IMR-90 (cell line): ENCODE measurements at regions not wholly inside any gene's neighbourhood (a gene's known extent, or its start where the extent isn't known, plus 50 kb on each side); places are given as distances from the start of the nearest gene placed in this dataset.

Experiments
- ATAC-seq: fragments of 200-7000 bp; cut with Tn5 transposase; 2 replicates; pipeline ENCODE4 v1.9.1; 2020; ENCODE audit warnings: low read depth, mild to moderate bottlenecking, moderate library complexity
- BruUV-seq: library from RNA; stranded (reverse); fragments of 400-500 nt; replicated peaks from 2 replicates; lab custom pipeline; 2021; lab: Mats Ljungman, UMichigan
- CTCF ChIA-PET: fragments of 300-600 bp; formaldehyde crosslinking; extraction: SDS; loops from one replicate; lab custom pipeline; 2021; ENCODE audit warnings: antibody characterized with exemption; lab: Yijun Ruan, JAX
- POLR2A ChIA-PET: fragments of 300-600 bp; sonication (Branson Sonifier 250); formaldehyde crosslinking; loops from one replicate; lab custom pipeline; 2022; ENCODE audit warnings: antibody characterized with exemption; ENCODE audit not compliant: unreplicated experiment; lab: Charles Lee
- DNase-seq: peaks from one replicate; pipeline ENCODE4 v3.0.0; 2013
- H2AFZ ChIP-seq: replicated peaks from 2 replicates; pipeline ENCODE3; 2013; ENCODE audit warnings: low read length, mild to moderate bottlenecking; ENCODE audit not compliant: poor library complexity
- H2AK5ac ChIP-seq: 2 replicates; pipeline ENCODE4 v1.6.1; 2013; ENCODE audit warnings: low read depth, low read length, inconsistent platforms
- H2AK9ac ChIP-seq: replicated peaks from 2 replicates; pipeline ENCODE3; 2013; ENCODE audit warnings: mild to moderate bottlenecking, low read depth, low read length, moderate library complexity; ENCODE audit not compliant: poor library complexity
- H2BK120ac ChIP-seq: 2 replicates; pipeline ENCODE4 v1.6.1; 2013; ENCODE audit warnings: low read depth, low read length, inconsistent platforms
- H2BK15ac ChIP-seq: 3 replicates; pipeline ENCODE4 v1.6.1; 2013; ENCODE audit warnings: low read depth, low read length, inconsistent platforms
- H2BK20ac ChIP-seq: 2 replicates; pipeline ENCODE4 v1.6.1; 2013; ENCODE audit warnings: low read depth, mild to moderate bottlenecking, inconsistent platforms, low read length, moderate library complexity
- H2BK5ac ChIP-seq: 2 replicates; pipeline ENCODE4 v1.6.1; 2013; ENCODE audit warnings: mild to moderate bottlenecking, low read depth, low read length, inconsistent platforms; ENCODE audit not compliant: poor library complexity, severe bottlenecking
- H3K14ac ChIP-seq: replicated peaks from 2 replicates; pipeline ENCODE4 v1.6.1; 2013; ENCODE audit warnings: low read depth, low read length, inconsistent platforms
- H3K18ac ChIP-seq: 2 replicates; pipeline ENCODE4 v1.6.1; 2013; ENCODE audit warnings: low read depth, low read length, control low read depth
- H3K23ac ChIP-seq: 2 replicates; pipeline ENCODE4 v1.6.1; 2013; ENCODE audit warnings: low read depth, low read length, inconsistent platforms
- H3K27ac ChIP-seq: 2 replicates; pipeline ENCODE4 v1.5.1; 2013; ENCODE audit warnings: mild to moderate bottlenecking, control low read depth, low read length; ENCODE audit not compliant: insufficient read depth
- H3K27me3 ChIP-seq: 2 replicates; pipeline ENCODE4 v1.6.1; 2013; ENCODE audit warnings: low read length; ENCODE audit not compliant: control insufficient read depth, insufficient read depth
- H3K36me3 ChIP-seq: 2 replicates; pipeline ENCODE4 v1.6.1; 2013; ENCODE audit warnings: low read length, mixed read lengths; ENCODE audit not compliant: control insufficient read depth, insufficient read depth
- H3K4ac ChIP-seq: 2 replicates; pipeline ENCODE4 v1.6.1; 2013; ENCODE audit warnings: low read depth, low read length, inconsistent platforms
- H3K4me1 ChIP-seq: 2 replicates; pipeline ENCODE4 v1.6.1; 2013; ENCODE audit warnings: low read length, mixed read lengths; ENCODE audit not compliant: control insufficient read depth, insufficient read depth
- H3K4me2 ChIP-seq: 2 replicates; pipeline ENCODE4 v1.6.1; 2013; ENCODE audit warnings: low read depth, mild to moderate bottlenecking, control low read depth, low read length, moderate library complexity
- H3K4me3 ChIP-seq: 2 replicates; pipeline ENCODE4 v1.5.1; 2013; ENCODE audit warnings: low read depth, mild to moderate bottlenecking, control low read depth, low read length, moderate library complexity; ENCODE audit not compliant: insufficient read depth
- H3K56ac ChIP-seq: 2 replicates; pipeline ENCODE4 v1.6.1; 2013; ENCODE audit warnings: low read length, inconsistent platforms; ENCODE audit not compliant: insufficient read depth; ENCODE audit errors: extremely low read depth
- H3K79me1 ChIP-seq, 2 experiments: 2 replicates each; pipeline ENCODE4 v1.6.1; 2013; ENCODE audit warnings: low read length in 2 of 2, inconsistent platforms in 1 of 2, low read depth in 1 of 2
- H3K9ac ChIP-seq: 2 replicates; pipeline ENCODE4 v1.6.1; 2013; ENCODE audit warnings: low read depth, low read length, control low read depth
- H3K9me1 ChIP-seq: 2 replicates; pipeline ENCODE4 v1.6.1; 2013; ENCODE audit warnings: low read length, inconsistent platforms; ENCODE audit not compliant: insufficient read depth
- H3K9me3 ChIP-seq: 2 replicates; pipeline ENCODE4 v1.6.1; 2013; ENCODE audit warnings: low read length; ENCODE audit not compliant: control insufficient read depth, insufficient read depth
- H4K20me1 ChIP-seq: 2 replicates; pipeline ENCODE4 v1.6.1; 2013; ENCODE audit warnings: low read length, inconsistent platforms; ENCODE audit not compliant: insufficient read depth
- H4K5ac ChIP-seq: 2 replicates; pipeline ENCODE4 v1.6.1; 2013; ENCODE audit warnings: mild to moderate bottlenecking, low read depth, low read length, control low read depth
- H4K8ac ChIP-seq, 2 experiments: 2 replicates each; pipeline ENCODE4 v1.6.1; 2013; ENCODE audit warnings: low read depth in 2 of 2, low read length in 2 of 2, control low read depth in 1 of 2, inconsistent platforms in 1 of 2
- H4K91ac ChIP-seq: 2 replicates; pipeline ENCODE4 v1.6.1; 2013; ENCODE audit warnings: low read depth, low read length, inconsistent platforms; ENCODE audit not compliant: insufficient read depth
- BHLHE40 ChIP-seq: fragments of 150-350 bp; IDR thresholded peaks from 2 replicates; pipeline ENCODE4 v1.6.1; 2016; ENCODE audit warnings: mild to moderate bottlenecking, low read depth, low read length
- CEBPB ChIP-seq: IDR thresholded peaks from 2 replicates; pipeline ENCODE4 v1.6.1; 2012; ENCODE audit warnings: low read depth, low read length, improper control_type of control experiment
- CHD1 ChIP-seq: IDR thresholded peaks from 2 replicates; pipeline ENCODE4 v1.6.1; 2012; ENCODE audit warnings: low read depth, low read length, improper control_type of control experiment
- CTCF ChIP-seq: conservative IDR thresholded peaks from 2 replicates; pipeline ENCODE4 v1.5.1; 2012; ENCODE audit warnings: mild to moderate bottlenecking, low read depth, low read length, improper control_type of control experiment
- ELK1 ChIP-seq: fragments of 150-350 bp; IDR thresholded peaks from 2 replicates; pipeline ENCODE4 v1.6.1; 2016; ENCODE audit warnings: low read depth, mild to moderate bottlenecking, low read length, moderate library complexity, borderline replicate concordance
- FOS ChIP-seq: fragments of 150-350 bp; IDR thresholded peaks from 2 replicates; pipeline ENCODE4 v1.6.1; 2016; ENCODE audit warnings: low read depth, low read length
- MAFK ChIP-seq: IDR thresholded peaks from 2 replicates; pipeline ENCODE4 v1.6.1; 2012; ENCODE audit warnings: low read depth, low read length, improper control_type of control experiment
- MAZ ChIP-seq: IDR thresholded peaks from 2 replicates; pipeline ENCODE4 v1.6.1; 2012; ENCODE audit warnings: low read depth, mild to moderate bottlenecking, low read length, improper control_type of control experiment, moderate library complexity, borderline replicate concordance
- MXI1 ChIP-seq: IDR thresholded peaks from 2 replicates; pipeline ENCODE4 v1.6.1; 2012; ENCODE audit warnings: low read depth, mild to moderate bottlenecking, low read length, moderate library complexity, borderline replicate concordance
- NFE2L2 ChIP-seq: fragments of 150-350 bp; IDR thresholded peaks from 2 replicates; pipeline ENCODE4 v1.6.1; 2016; ENCODE audit warnings: low read depth, mild to moderate bottlenecking, low read length
- POLR2A ChIP-seq: IDR thresholded peaks from 2 replicates; pipeline ENCODE4 v1.6.1; 2012; ENCODE audit warnings: mild to moderate bottlenecking, low read depth, low read length
- RAD21 ChIP-seq: IDR thresholded peaks from 2 replicates; pipeline ENCODE4 v1.6.1; 2012; ENCODE audit warnings: low read length, improper control_type of control experiment
- RCOR1 ChIP-seq: IDR thresholded peaks from 2 replicates; pipeline ENCODE4 v1.6.1; 2012; ENCODE audit warnings: mild to moderate bottlenecking, low read length, improper control_type of control experiment; ENCODE audit not compliant: insufficient replicate concordance
- RFX5 ChIP-seq: IDR thresholded peaks from 2 replicates; pipeline ENCODE4 v1.8.0; 2012; ENCODE audit warnings: low read depth, mild to moderate bottlenecking, low read length, moderate library complexity
- SMC3 ChIP-seq: fragments of 150-350 bp; IDR thresholded peaks from 2 replicates; pipeline ENCODE4 v1.6.1; 2016; ENCODE audit warnings: low read depth, mild to moderate bottlenecking, antibody characterized with exemption, low read length, moderate library complexity
- WGBS, 2 experiments: methylation state at CpG; one replicate each; pipeline versions ENCODE4 v1.1.5 to v1.1.7; 2013; ENCODE audit warnings: missing lambda C conversion rate in 2 of 2; ENCODE audit not compliant: insufficient read length in 1 of 2; ENCODE audit errors: extremely low coverage in 2 of 2; 5-methylcytosine and 5-hydroxymethylcytosine counted together
- dilution Hi-C: fragments of 300-500 bp; cut with HindIII; formaldehyde crosslinking; loops from one replicate; pipeline ENCODE4 v1.14.3; 2018; ENCODE audit warnings: low sequenced_read_pairs; ENCODE audit not compliant: unreplicated experiment
- in situ Hi-C: fragments of 300-500 bp; cut with MboI; formaldehyde crosslinking; loops from 3 replicates; pipeline ENCODE4 v1.14.3; 2019; ENCODE audit warnings: low sequenced_read_pairs, inconsistent platforms, mixed read lengths
- intact Hi-C: fragments of 100-400 bp; cut with micrococcal nuclease; formaldehyde crosslinking; loops from 2 replicates; pipeline ENCODE4 v1.10.0; 2022
- TF ChIP-seq, protein P1 (sequence below): fragments of 150-350 bp; IDR thresholded peaks from 2 replicates; pipeline ENCODE4 v1.6.1; 2017; ENCODE audit warnings: mild to moderate bottlenecking, antibody characterized with exemption, low read length, low read depth

DNA sequence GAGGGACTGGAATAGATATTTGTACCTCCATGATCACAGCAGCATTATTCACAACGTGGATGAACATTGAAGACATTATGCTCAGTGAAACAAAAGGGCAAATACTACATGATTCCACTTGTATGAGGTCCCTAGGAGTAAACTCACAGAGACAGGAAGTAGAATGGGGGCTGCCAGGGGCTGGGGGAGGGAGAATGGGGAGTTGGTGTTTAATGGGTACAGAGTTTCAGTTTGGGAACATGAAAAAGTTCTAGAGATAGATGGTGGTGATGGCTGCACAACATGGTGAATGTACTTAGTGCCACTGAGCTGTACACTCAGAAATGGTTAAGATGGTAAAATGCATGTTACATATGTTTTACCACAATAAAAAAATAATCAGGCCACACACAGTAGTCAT, 164.3 kb upstream of the RREB1 start:
- Histone ChIP-seq H2AK9ac (no peak overlapping the region), H3K4me2 (no peak overlapping the region), H3K27ac (no peak overlapping the region), H3K4me1 (no peaks in the 10 kb centered on the region), H3K27me3 (no peaks in the 10 kb centered on the region; the same call in 1 of the 2 replicates), H3K79me1 (no peaks in the 10 kb centered on the region), H3K56ac (no peak overlapping the region), H4K5ac (no peak overlapping the region), H2BK120ac (no peak overlapping the region), H4K20me1 (no peaks in the 10 kb centered on the region), H3K9ac (no peak overlapping the region), H4K8ac (no peak overlapping the region), H3K23ac (no peak overlapping the region), H3K14ac (no peak overlapping the region), H2BK15ac (no peak overlapping the region), H3K9me1 (no peaks in the 10 kb centered on the region), H3K18ac (no peak overlapping the region), H4K91ac (no peak overlapping the region), H3K4ac (no peak overlapping the region), H2AFZ (no peak overlapping the region), H2AK5ac (no peak overlapping the region), H3K36me3 (no peaks in the 10 kb centered on the region), H3K4me3 (no peak overlapping the region), H3K9me3 (no peaks in the 10 kb centered on the region), H2BK5ac (no peak overlapping the region), H2BK20ac (no peak overlapping the region)
- WGBS, 2 experiments, result no CpG with 5 or more reads among the region's 1 CpG
- intact Hi-C loops (no loop called here), dilution Hi-C loops (no loop called here), in situ Hi-C loops (no loop called here)
- TF ChIP-seq RFX5, result no peak
- TF ChIP-seq, protein P1, sequence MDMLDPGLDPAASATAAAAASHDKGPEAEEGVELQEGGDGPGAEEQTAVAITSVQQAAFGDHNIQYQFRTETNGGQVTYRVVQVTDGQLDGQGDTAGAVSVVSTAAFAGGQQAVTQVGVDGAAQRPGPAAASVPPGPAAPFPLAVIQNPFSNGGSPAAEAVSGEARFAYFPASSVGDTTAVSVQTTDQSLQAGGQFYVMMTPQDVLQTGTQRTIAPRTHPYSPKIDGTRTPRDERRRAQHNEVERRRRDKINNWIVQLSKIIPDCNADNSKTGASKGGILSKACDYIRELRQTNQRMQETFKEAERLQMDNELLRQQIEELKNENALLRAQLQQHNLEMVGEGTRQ, result no peak
- TF ChIP-seq CEBPB, result no peak
- no peak for TF ChIP-seq ELK1
- TF ChIP-seq CTCF, result no peak
- TF ChIP-seq MAFK, result no peak
- TF ChIP-seq FOS, result no peak
- no peak for TF ChIP-seq RCOR1
- TF ChIP-seq MXI1, result no peak
- TF ChIP-seq POLR2A, result no peak
- no peak for TF ChIP-seq CHD1
- no peak for TF ChIP-seq BHLHE40
- no peak for TF ChIP-seq MAZ
- TF ChIP-seq NFE2L2, result no peak
- TF ChIP-seq RAD21, result no peak
- TF ChIP-seq SMC3, result no peak
- DNase-seq, result no peak
- BruUV-seq, result no TSS peak
- POLR2A ChIA-PET, result no interaction called here
- CTCF ChIA-PET, result no interaction called here
- ATAC-seq, result no peak
